Calu3 (cell line): ENCODE measurements at regions not wholly inside any gene's neighbourhood (a gene's known extent, or its start where the extent isn't known, plus 50 kb on each side); places are given as distances from the start of the nearest gene placed in this dataset.

Experiments used
- BruUV-seq: library from RNA; stranded (reverse); fragments of 400-500 nt; replicated peaks from 2 replicates; lab custom pipeline; 2021; lab: Mats Ljungman, UMichigan
- CTCF ChIA-PET: fragments of 300-600 bp; sonication (Branson Sonifier 250); formaldehyde crosslinking; loops from one replicate; lab custom pipeline; 2022; ENCODE audit warnings: antibody characterized with exemption; lab: Charles Lee
- DNase-seq: peaks from one replicate; pipeline ENCODE4 v3.0.0; 2022
- H3K27ac Mint-ChIP-seq: one replicate; pipeline ENCODE4 v1.8.0; 2022; ENCODE audit warnings: mixed read lengths; ENCODE audit not compliant: unreplicated experiment
- H3K27me3 Mint-ChIP-seq: one replicate; pipeline ENCODE4 v1.8.0; 2022; ENCODE audit warnings: mixed read lengths; ENCODE audit not compliant: unreplicated experiment
- H3K36me3 Mint-ChIP-seq: one replicate; pipeline ENCODE4 v1.8.0; 2022; ENCODE audit warnings: mild to moderate bottlenecking, moderate library complexity, mixed read lengths; ENCODE audit not compliant: insufficient read depth, unreplicated experiment
- H3K4me1 Mint-ChIP-seq: one replicate; pipeline ENCODE4 v1.8.0; 2022; ENCODE audit warnings: mild to moderate bottlenecking, low read depth, mixed read lengths; ENCODE audit not compliant: unreplicated experiment
- H3K4me3 Mint-ChIP-seq: one replicate; pipeline ENCODE4 v1.8.0; 2022; ENCODE audit warnings: mild to moderate bottlenecking, low read depth, moderate library complexity, mixed read lengths; ENCODE audit not compliant: unreplicated experiment
- H3K9me3 Mint-ChIP-seq: one replicate; pipeline ENCODE4 v1.8.0; 2022; ENCODE audit warnings: low read depth, mixed read lengths; ENCODE audit not compliant: unreplicated experiment
- CTCF ChIP-seq: fragments of 200-600 bp; IDR thresholded peaks from one replicate; pipeline ENCODE4 v1.8.0; 2022; ENCODE audit warnings: antibody characterized with exemption; ENCODE audit not compliant: unreplicated experiment
- intact Hi-C: fragments of 100-400 bp; cut with micrococcal nuclease; formaldehyde crosslinking; loops from one replicate; pipeline ENCODE4 v1.10.0; 2022; ENCODE audit not compliant: unreplicated experiment

- no peaks in the 10 kb centered on the region for H3K36me3 Mint-ChIP-seq
Measured at GRCh38 chrX:42070866-42071265, 147.5 kb upstream of the CASK start.

GRCh38 chrX:42054256-42054655 lies 130.9 kb upstream of the CASK start:
- Mint-ChIP-seq H3K27me3 (no peaks in the 10 kb centered on the region), H3K27ac (no peak overlapping the region), H3K4me3 (no peak overlapping the region), H3K9me3 (no peaks in the 10 kb centered on the region), H3K36me3 (no peaks in the 10 kb centered on the region), H3K4me1 (no peaks in the 10 kb centered on the region)
- no peak for TF ChIP-seq CTCF
- intact Hi-C loops, result no loop called here
- CTCF ChIA-PET, result no interaction called here
- BruUV-seq, result no TSS peak
- DNase-seq, result no peak

More at GRCh38 chrX:42070866-42071265, 147.5 kb upstream of the CASK start:
- Mint-ChIP-seq H3K9me3 (peaks cover 5% of the 10 kb centered on the region), H3K27me3 (no peaks in the 10 kb centered on the region), H3K4me1 (no peaks in the 10 kb centered on the region), H3K4me3 (no peak overlapping the region), H3K27ac (no peak overlapping the region)
- CTCF ChIA-PET, result no interaction called here
- intact Hi-C loops, result no loop called here
- DNase-seq, result no peak
- TF ChIP-seq CTCF, result no peak
- no TSS peak for BruUV-seq

- H3K9me3 Mint-ChIP-seq, result no peaks in the 10 kb centered on the region
- H3K27ac Mint-ChIP-seq, result no peak overlapping the region
- H3K27me3 Mint-ChIP-seq, result no peaks in the 10 kb centered on the region
- intact Hi-C loops, result no loop called here
- DNase-seq, result no peak
- H3K4me3 Mint-ChIP-seq, result no peak overlapping the region
- no peaks in the 10 kb centered on the region for H3K4me1 Mint-ChIP-seq
- no peaks in the 10 kb centered on the region for H3K36me3 Mint-ChIP-seq
- CTCF ChIA-PET, result no interaction called here
- no peak for TF ChIP-seq CTCF
- no TSS peak for BruUV-seq
Measured at GRCh38 chrX:42050345-42050744, 127.0 kb upstream of the CASK start.

GRCh38 chrX:42047886-42048285 lies 124.5 kb upstream of the CASK start:
- Mint-ChIP-seq H3K4me3 (no peak overlapping the region), H3K4me1 (no peaks in the 10 kb centered on the region), H3K27me3 (no peaks in the 10 kb centered on the region), H3K36me3 (no peaks in the 10 kb centered on the region), H3K27ac (no peak overlapping the region), H3K9me3 (no peaks in the 10 kb centered on the region)
- no peak for DNase-seq
- intact Hi-C loops, result no loop called here
- CTCF ChIA-PET, result no interaction called here
- no TSS peak for BruUV-seq
- no peak for TF ChIP-seq CTCF
